Activated T-helper 1 cell treated with Interleukin-2 at 50 U/mL for 16 hours (primary cell): ENCODE measurements at regions not wholly inside any gene's neighbourhood (a gene's known extent, or its start where the extent isn't known, plus 50 kb on each side); places are given as distances from the start of the nearest gene placed in this dataset.
"Not testable (repeated sequence)": the region's sequence is repeated elsewhere in the genome, so short reads cannot be mapped to it uniquely, and the experiment has no call there.

Experiments
- DNase-seq: peaks from one replicate; pipeline ENCODE4 v3.0.0-alpha.2; 2020; ENCODE audit warnings: low read depth

DNA sequence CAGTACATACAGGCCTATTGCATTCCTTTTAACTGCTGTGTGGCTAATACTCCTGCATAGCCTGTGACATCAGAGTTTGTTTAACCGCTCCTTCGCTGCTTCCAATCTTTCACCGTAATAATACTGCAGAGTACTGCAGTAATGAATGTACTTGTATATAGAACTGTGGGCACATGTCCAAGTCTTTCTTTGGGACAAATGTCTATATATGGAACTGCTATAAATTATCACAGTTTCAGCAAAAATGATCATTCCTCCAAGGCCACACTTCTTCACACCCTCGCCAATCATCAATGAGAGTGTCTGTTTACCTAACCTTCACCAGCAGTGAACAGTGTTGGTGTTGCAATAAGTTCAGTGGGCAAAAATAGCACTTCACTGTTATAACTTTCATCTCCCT, 230.4 kb downstream of the SP3 start:
- no peak for DNase-seq

DNA sequence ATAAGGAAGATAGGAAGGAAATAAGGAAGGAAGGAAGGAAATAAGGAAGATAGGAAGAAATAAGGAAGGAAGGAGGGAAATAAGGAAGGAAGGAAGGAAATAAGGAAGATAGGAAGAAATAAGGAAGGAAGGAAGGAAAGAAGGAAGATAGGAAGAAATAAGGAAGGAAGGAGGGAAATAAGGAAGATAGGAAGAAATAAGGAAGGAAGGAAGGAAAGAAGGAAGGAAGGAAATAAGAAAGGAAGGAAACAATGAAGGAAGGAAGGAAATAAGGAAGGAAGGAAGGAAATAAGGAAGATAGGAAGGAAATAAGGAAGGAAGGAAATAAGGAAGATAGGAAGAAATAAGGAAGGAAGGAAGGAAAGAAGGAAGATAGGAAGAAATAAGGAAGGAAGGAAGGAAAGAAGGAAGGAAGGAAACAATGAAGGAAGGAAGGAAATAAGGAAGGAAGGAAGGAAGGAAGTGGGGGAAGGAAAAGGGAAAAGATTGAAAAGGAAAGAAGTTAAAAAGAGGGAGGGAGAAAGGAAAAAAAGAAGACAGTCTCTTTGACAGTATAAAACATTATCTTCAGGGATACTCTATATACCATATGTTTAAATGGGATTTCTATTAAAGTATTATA, 227.1 kb downstream of the SP3 start:
- not testable (repeated sequence) for DNase-seq

DNA sequence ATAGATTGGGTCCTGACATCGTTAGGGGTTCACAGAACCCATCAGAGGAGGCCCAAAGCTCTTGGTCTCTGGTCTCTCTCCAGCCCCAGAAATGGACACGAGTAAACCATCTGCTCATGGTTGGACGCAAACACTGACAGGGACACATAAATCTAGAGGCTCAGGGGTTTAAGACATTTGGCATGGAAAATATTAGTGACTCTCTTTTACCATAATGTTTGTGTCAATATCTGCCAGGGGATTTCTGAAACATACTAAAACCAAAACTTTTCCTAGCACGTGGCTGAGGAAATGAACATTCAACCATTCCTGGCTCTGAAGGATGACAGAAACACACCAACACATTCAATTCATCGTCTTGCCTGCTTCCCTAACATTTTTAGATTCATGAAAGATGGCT, 226.2 kb downstream of the SP3 start:
- no peak for DNase-seq

- no peak for DNase-seq
Observed at GRCh38 chr2:173740639-173741038, 224.5 kb downstream of the SP3 start.

GRCh38 chr2:173741759-173742158, 223.4 kb downstream of the SP3 start:
- DNase-seq = no peak

GRCh38 chr2:173747035-173747434, 218.1 kb downstream of the SP3 start:
- DNase-seq = no peak

- no peak for DNase-seq
Observed at GRCh38 chr2:173749315-173749714, 215.9 kb downstream of the SP3 start.

DNA sequence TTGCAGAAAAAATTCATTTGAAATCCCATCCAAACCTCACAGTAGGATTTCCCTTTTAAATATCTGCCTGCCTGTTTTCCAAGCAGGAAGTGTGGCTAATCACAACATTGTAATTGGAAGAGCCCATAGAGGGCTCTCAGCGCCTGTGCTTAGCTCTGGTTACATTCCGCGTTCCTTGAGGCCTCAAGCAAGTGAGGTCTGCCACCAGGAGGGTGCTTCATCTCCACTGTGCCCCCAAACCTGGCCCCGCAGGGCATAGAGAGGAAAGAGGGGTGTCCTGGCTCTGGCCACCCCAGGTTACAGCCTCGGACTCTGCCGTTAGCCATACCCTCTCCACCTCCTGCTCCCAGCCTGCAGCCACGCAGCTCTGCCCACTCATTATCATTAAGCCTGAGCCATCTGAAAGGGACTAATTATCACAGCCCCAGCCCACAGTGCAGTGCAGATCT, 214.8 kb downstream of the SP3 start:
- no peak for DNase-seq

- no peak for DNase-seq
Observed at GRCh38 chr2:173750831-173751230, 214.3 kb downstream of the SP3 start.

DNA sequence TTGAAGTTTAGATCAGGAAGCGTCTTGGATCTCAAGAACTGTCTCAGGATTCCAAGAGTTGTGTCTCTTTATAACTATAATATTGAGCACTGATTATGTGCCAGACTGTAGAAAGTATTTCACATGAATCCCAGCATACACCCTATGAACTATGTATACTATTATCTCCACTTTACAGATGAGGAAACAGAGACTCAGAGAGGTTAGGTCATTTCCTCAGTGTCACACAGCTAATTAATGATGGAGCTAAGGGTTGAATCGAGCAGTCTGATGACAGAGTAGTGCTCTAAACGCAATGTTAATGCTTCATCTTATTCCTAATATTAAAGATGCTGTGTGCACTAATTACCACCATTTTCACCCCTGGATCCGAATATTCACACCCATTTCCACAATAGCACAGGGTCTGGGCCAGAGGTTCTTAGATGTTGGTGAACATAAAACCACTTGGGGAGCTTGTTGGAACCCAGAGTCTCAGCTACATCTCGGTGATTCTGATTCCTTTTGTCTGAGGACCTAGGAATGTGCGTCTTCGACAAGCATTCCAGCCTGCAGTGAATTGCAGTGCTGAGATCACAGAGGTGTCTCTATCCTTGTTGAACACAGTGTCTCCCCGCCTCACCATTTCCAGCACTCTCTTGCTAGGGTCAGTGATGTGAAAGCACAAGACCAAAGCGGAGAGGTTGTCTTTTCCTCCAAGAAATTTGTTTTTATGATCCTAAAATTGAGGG, 213.8 kb downstream of the SP3 start:
- no peak for DNase-seq

DNA sequence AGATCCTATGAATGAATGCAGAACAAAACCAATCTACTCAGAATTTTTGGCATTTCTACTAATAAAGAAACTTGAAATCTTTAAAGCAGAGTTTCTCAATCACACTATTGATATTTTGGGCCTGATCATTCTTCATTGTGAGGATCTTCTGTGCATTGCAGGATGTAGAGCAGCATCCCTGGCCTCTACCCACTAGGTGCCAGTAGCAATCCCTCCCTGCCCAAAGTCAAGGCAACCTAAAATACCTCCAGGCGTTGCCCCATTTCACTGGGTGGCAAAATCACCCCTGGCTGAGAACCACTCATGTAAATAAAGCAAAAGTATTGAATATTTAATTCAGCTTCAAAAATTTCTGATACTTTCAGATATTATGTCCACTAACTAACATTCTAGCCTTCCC, 213.0 kb downstream of the SP3 start:
- no peak for DNase-seq

- DNase-seq = no peak
Observed at GRCh38 chr2:173753441-173753840, 211.7 kb downstream of the SP3 start.

GRCh38 chr2:173754165-173754564, 211.0 kb downstream of the SP3 start:
- no peak for DNase-seq

DNA sequence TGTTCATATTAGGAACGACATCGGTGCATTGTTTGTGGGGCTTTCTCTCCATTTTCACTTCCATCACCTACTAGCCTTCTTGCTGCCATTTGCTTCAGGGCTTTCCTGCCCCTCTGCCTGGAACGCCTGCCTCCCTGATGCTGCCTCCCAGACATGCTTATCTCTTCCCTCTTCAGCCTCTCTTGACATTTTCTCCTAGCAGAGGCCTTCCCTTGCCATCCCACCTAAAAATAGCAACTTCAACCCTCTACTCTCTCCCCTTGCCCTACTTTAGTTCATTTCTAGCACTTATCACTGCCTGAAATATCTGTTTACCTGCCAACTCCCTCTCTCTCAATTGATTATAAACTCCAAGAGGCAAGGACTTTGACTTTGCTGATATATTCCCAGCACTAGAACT, 210.3 kb downstream of the SP3 start:
- no peak for DNase-seq

GRCh38 chr2:173755798-173756197, 209.4 kb downstream of the SP3 start:
- no peak for DNase-seq

GRCh38 chr2:173759959-173760358, 205.2 kb downstream of the SP3 start:
- no peak for DNase-seq

DNA sequence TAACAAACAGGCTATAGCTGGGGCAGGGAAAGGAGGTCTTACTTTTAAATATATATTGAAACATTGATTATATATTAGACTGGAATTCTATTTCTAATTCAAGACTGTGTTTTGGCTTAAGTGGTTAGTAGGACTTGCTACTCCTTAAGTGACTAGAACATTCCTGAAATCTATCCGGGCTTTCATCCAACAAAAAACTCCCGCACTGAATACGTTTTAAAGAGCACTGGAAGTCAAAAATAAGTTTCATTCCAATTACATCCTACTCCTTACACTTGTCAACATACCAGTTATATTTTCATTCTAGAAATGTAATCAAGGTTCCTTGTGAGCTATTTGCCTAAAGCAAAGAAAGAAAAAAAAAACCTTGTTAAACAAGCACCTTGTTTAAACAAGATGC, 204.6 kb downstream of the SP3 start:
- DNase-seq = no peak

DNA sequence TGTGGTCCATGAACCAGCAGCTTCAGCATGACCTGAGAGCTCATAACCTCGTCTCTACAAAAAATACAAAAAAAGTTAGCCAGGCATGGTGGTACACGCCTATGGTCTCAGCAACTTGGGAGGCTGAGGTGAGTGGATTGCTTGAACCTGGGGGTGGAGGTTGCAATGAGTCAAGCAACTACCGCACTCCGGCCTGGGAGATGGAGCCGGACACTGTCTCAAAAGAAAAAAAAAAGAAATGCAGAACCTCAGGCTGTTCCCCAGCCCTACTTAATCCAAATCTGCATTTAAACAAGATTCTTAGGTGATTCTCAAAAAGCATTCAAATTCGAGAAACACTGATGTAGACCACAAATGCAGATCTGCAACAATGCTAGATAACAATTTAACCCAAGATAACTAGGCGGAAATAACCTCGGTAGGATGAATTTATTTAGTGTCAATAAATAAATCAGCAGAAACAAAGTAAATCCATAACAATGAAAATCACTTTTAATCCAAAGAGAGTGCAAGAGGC, 203.5 kb downstream of the SP3 start:
- no peak for DNase-seq

GRCh38 chr2:173762221-173762620, 203.0 kb downstream of the SP3 start:
- DNase-seq = no peak

- no peak for DNase-seq
Observed at GRCh38 chr2:173762864-173763263, 202.3 kb downstream of the SP3 start.

- no peak for DNase-seq
Observed at GRCh38 chr2:173763641-173764040, 201.5 kb downstream of the SP3 start.

GRCh38 chr2:173764094-173764493, 201.1 kb downstream of the SP3 start:
- DNase-seq = no peak

DNA sequence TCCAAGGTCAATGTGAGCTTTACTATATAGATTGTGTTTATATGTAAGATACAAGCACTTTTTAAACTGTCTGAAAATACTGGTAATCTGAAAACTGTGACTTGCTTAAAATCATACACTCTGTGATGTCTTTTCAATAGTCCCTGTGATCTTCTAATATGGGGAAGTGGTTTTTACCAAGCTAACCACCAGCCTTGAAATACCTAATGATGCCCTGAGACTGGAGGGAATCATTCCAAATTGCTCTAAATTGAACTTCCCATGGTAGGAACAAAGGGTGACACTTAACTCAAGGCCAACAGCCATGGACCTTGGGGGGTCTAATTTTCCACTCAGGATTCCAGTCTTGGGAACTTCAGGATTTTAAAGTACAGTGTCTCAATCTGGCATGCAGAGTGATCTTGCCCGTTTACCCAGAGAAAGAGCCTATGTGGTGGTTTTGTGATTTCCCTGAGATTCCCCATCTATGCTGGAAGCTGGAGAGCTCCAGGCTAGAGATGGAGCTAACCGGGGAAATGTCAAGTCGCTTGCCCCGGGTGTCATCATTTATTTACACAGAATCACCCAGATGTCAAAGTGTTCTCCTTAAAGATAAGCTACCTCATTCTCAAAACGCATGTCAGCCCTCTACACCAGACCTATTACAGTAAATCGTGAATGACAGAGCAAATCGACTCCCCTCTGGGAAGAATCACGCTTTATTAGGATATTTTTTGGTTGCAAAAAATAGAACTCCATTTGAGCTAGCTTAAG, 198.5 kb downstream of the SP3 start:
- DNase-seq = no peak
